Calu3 (cell line): ENCODE measurements at regions not wholly inside any gene's neighbourhood (a gene's known extent, or its start where the extent isn't known, plus 50 kb on each side); places are given as distances from the start of the nearest gene placed in this dataset.
"Not testable (repeated sequence)": the region's sequence is repeated elsewhere in the genome, so short reads cannot be mapped to it uniquely, and the experiment has no call there.

ENCODE experiments used
- BruUV-seq: library from RNA; stranded (reverse); fragments of 400-500 nt; replicated peaks from 2 replicates; lab custom pipeline; 2021; lab: Mats Ljungman, UMichigan
- CTCF ChIA-PET: fragments of 300-600 bp; sonication (Branson Sonifier 250); formaldehyde crosslinking; loops from one replicate; lab custom pipeline; 2022; ENCODE audit warnings: antibody characterized with exemption; lab: Charles Lee
- DNase-seq: peaks from one replicate; pipeline ENCODE4 v3.0.0; 2022
- H3K27ac Mint-ChIP-seq: one replicate; pipeline ENCODE4 v1.8.0; 2022; ENCODE audit warnings: mixed read lengths; ENCODE audit not compliant: unreplicated experiment
- H3K27me3 Mint-ChIP-seq: one replicate; pipeline ENCODE4 v1.8.0; 2022; ENCODE audit warnings: mixed read lengths; ENCODE audit not compliant: unreplicated experiment
- H3K36me3 Mint-ChIP-seq: one replicate; pipeline ENCODE4 v1.8.0; 2022; ENCODE audit warnings: mild to moderate bottlenecking, moderate library complexity, mixed read lengths; ENCODE audit not compliant: insufficient read depth, unreplicated experiment
- H3K4me1 Mint-ChIP-seq: one replicate; pipeline ENCODE4 v1.8.0; 2022; ENCODE audit warnings: mild to moderate bottlenecking, low read depth, mixed read lengths; ENCODE audit not compliant: unreplicated experiment
- H3K4me3 Mint-ChIP-seq: one replicate; pipeline ENCODE4 v1.8.0; 2022; ENCODE audit warnings: mild to moderate bottlenecking, low read depth, moderate library complexity, mixed read lengths; ENCODE audit not compliant: unreplicated experiment
- H3K9me3 Mint-ChIP-seq: one replicate; pipeline ENCODE4 v1.8.0; 2022; ENCODE audit warnings: low read depth, mixed read lengths; ENCODE audit not compliant: unreplicated experiment
- CTCF ChIP-seq: fragments of 200-600 bp; IDR thresholded peaks from one replicate; pipeline ENCODE4 v1.8.0; 2022; ENCODE audit warnings: antibody characterized with exemption; ENCODE audit not compliant: unreplicated experiment
- intact Hi-C: fragments of 100-400 bp; cut with micrococcal nuclease; formaldehyde crosslinking; loops from one replicate; pipeline ENCODE4 v1.10.0; 2022; ENCODE audit not compliant: unreplicated experiment

DNA sequence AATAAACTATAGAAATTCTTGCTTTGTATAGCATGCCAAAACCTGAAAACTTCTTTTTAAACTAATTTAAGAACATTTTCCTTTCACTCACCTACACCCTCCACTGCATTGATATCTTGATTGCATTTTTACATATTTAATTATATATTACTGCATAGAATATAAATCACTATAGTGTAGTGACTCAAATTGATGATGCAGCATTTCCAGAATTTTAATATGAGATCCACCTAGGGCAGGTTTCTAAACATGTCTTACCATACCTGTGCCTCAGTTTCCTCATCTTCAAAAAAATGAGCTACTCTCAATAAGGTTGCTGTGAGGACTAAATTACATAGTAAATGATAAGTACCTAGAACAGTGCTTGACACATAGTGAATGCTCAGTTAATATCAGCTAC is 881.5 kb downstream of the RPS29 start:
- intact Hi-C loops = no loop called here
- CTCF ChIA-PET = no interaction called here
- no TSS peak for BruUV-seq

GRCh38 chr14:48703728-48704467 is 882.3 kb downstream of the RPS29 start:
- H3K9me3 Mint-ChIP-seq = peaks cover 10% of the 10 kb centered on the region
- BruUV-seq = no TSS peak
- no peak overlapping the region for H3K27ac Mint-ChIP-seq
- H3K27me3 Mint-ChIP-seq = no peaks in the 10 kb centered on the region
- CTCF ChIA-PET = no interaction called here
- no peaks in the 10 kb centered on the region for H3K4me1 Mint-ChIP-seq
- DNase-seq = no peak
- no peaks in the 10 kb centered on the region for H3K36me3 Mint-ChIP-seq
- intact Hi-C loops = no loop called here
- no peak for TF ChIP-seq CTCF
- no peak overlapping the region for H3K4me3 Mint-ChIP-seq

More for the DNA sequence above, 881.5 kb downstream of the RPS29 start:
- no peak for DNase-seq
- H3K4me1 Mint-ChIP-seq = no peaks in the 10 kb centered on the region
- peaks cover 5% of the 10 kb centered on the region for H3K9me3 Mint-ChIP-seq
- TF ChIP-seq CTCF = no peak
- H3K27ac Mint-ChIP-seq = no peak overlapping the region
- no peak overlapping the region for H3K4me3 Mint-ChIP-seq
- no peaks in the 10 kb centered on the region for H3K27me3 Mint-ChIP-seq
- H3K36me3 Mint-ChIP-seq = no peaks in the 10 kb centered on the region

DNA sequence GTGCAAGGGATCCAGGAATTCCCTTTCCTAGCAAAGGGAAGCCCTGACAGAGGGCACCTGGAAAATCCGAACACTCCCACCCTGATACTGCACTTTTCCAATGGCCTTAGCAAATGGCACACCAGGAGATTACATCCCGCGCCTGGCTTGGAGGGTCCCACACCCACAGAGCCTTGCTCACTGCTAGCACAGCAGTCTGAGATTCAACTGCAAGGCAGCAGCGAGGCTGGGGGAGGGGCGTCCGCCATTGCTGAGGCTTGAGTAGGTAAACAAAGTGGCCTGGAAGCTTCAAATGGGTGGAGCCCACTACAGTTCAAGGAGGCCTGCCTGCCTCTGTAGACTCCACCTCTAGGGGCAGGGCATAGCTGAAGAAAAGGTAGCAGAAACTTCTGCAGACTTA is 888.8 kb downstream of the RPS29 start:
- H3K4me1 Mint-ChIP-seq, CTCF ChIA-PET, DNase-seq, H3K27ac Mint-ChIP-seq, H3K36me3 Mint-ChIP-seq, H3K4me3 Mint-ChIP-seq, BruUV-seq, H3K27me3 Mint-ChIP-seq, intact Hi-C loops: not testable (repeated sequence)
- peaks cover 19% of the 10 kb centered on the region for H3K9me3 Mint-ChIP-seq

- H3K4me1 Mint-ChIP-seq = no peaks in the 10 kb centered on the region
- H3K27ac Mint-ChIP-seq = no peak overlapping the region
- peaks cover 10% of the 10 kb centered on the region for H3K9me3 Mint-ChIP-seq
- no peaks in the 10 kb centered on the region for H3K27me3 Mint-ChIP-seq
- no peak for DNase-seq
- no peak overlapping the region for H3K4me3 Mint-ChIP-seq
- CTCF ChIA-PET = no interaction called here
- intact Hi-C loops = no loop called here
- no peak for TF ChIP-seq CTCF
- no peaks in the 10 kb centered on the region for H3K36me3 Mint-ChIP-seq
- BruUV-seq = no TSS peak
These were observed 892.4 kb downstream of the RPS29 start for GRCh38 chr14:48693793-48694192.

- DNase-seq = no peak
- peaks cover 5% of the 10 kb centered on the region for H3K9me3 Mint-ChIP-seq
- H3K27me3 Mint-ChIP-seq = no peaks in the 10 kb centered on the region
- H3K4me3 Mint-ChIP-seq = no peak overlapping the region
- H3K27ac Mint-ChIP-seq = no peak overlapping the region
- no peaks in the 10 kb centered on the region for H3K4me1 Mint-ChIP-seq
- H3K36me3 Mint-ChIP-seq = no peaks in the 10 kb centered on the region
- CTCF ChIA-PET = no interaction called here
- BruUV-seq = no TSS peak
- no peak for TF ChIP-seq CTCF
- intact Hi-C loops = no loop called here
These were observed 895.8 kb downstream of the RPS29 start for GRCh38 chr14:48690349-48690748.
